ENCODE measurements at regions not wholly inside any gene's neighbourhood (a gene's known extent, or its start where the extent isn't known, plus 50 kb on each side); places are given as distances from the start of the nearest gene placed in this dataset.

GRCh38 chr7:133183042-133183794 lies 69.7 kb upstream of the EXOC4 start:
- H3K27me3 Mint-ChIP-seq = peaks cover 5 to 14% of the 10 kb centered on the region in 2 donors
- H3K9me3 ChIP-seq (ENCODE audit: low read length) = no peaks in the 10 kb centered on the region
- H3K4me3 Mint-ChIP-seq = no peak overlapping the region
- H3K27ac ChIP-seq (ENCODE audit: low read depth, low read length) = no peak overlapping the region
- H3K4me3 ChIP-seq (ENCODE audit: low read length) = no peak overlapping the region
- ChIA-PET POLR2A (no interaction called here), CTCF (no interaction called here)
- H3K27ac Mint-ChIP-seq = no peak overlapping the region
- H3K4me1 Mint-ChIP-seq = no peaks in the 10 kb centered on the region
- H3K27me3 ChIP-seq (ENCODE audit: insufficient read depth, low read length, poor library complexity, severe bottlenecking) = peaks cover 6% of the 10 kb centered on the region
- H3K36me3 Mint-ChIP-seq = no peaks in the 10 kb centered on the region
- DNase-seq = no peak
- H3K9me3 Mint-ChIP-seq = peaks cover 0 to 9% (median 3%) of the 10 kb centered on the region in 5 donors
- H3K36me3 ChIP-seq (ENCODE audit: insufficient read depth, low read length) = no peaks in the 10 kb centered on the region
- H3K4me1 ChIP-seq (ENCODE audit: insufficient read depth, low read length) = no peaks in the 10 kb centered on the region

GRCh38 chr7:133183969-133184368 lies 68.9 kb upstream of the EXOC4 start:
- Histone ChIP-seq H3K27ac (ENCODE audit: low read depth, low read length) (no peak overlapping the region), H3K36me3 (ENCODE audit: insufficient read depth, low read length) (no peaks in the 10 kb centered on the region), H3K4me3 (ENCODE audit: low read length) (no peak overlapping the region), H3K27me3 (ENCODE audit: insufficient read depth, low read length, poor library complexity, severe bottlenecking) (peaks cover 6% of the 10 kb centered on the region), H3K4me1 (ENCODE audit: insufficient read depth, low read length) (no peaks in the 10 kb centered on the region), H3K9me3 (ENCODE audit: low read length) (no peaks in the 10 kb centered on the region)
- peaks cover 0 to 2% (median 0%) of the 10 kb centered on the region in 5 donors for H3K9me3 Mint-ChIP-seq
- ChIA-PET CTCF (no interaction called here), POLR2A (no interaction called here)
- H3K27me3 Mint-ChIP-seq = peaks cover 0 to 6% of the 10 kb centered on the region in 2 donors
- no peak overlapping the region for H3K27ac Mint-ChIP-seq
- no peaks in the 10 kb centered on the region for H3K4me1 Mint-ChIP-seq
- DNase-seq = no peak
- no peaks in the 10 kb centered on the region for H3K36me3 Mint-ChIP-seq
- H3K4me3 Mint-ChIP-seq = no peak overlapping the region

GRCh38 chr7:133185512-133185911 lies 67.4 kb upstream of the EXOC4 start:
- Histone ChIP-seq H3K9me3 (ENCODE audit: low read length) (no peaks in the 10 kb centered on the region), H3K27me3 (ENCODE audit: insufficient read depth, low read length, poor library complexity, severe bottlenecking) (peaks cover 6% of the 10 kb centered on the region), H3K36me3 (ENCODE audit: insufficient read depth, low read length) (no peaks in the 10 kb centered on the region), H3K4me3 (ENCODE audit: low read length) (no peak overlapping the region), H3K27ac (ENCODE audit: low read depth, low read length) (no peak overlapping the region), H3K4me1 (ENCODE audit: insufficient read depth, low read length) (no peaks in the 10 kb centered on the region)
- Mint-ChIP-seq H3K4me1 (no peaks in the 10 kb centered on the region), H3K27ac (no peak overlapping the region), H3K4me3 (no peak overlapping the region), H3K36me3 (no peaks in the 10 kb centered on the region), H3K9me3 (no peaks in the 10 kb centered on the region), H3K27me3 (peaks cover 0 to 4% of the 10 kb centered on the region in 2 donors)
- CTCF ChIA-PET = no interaction called here
- POLR2A ChIA-PET = no interaction called here
- no peak for DNase-seq

- no peaks in the 10 kb centered on the region for H3K9me3 ChIP-seq (ENCODE audit: low read length)
- Mint-ChIP-seq H3K27me3 (peaks cover 0 to 4% of the 10 kb centered on the region in 2 donors), H3K4me3 (no peak overlapping the region)
Observed at GRCh38 chr7:133186060-133186459, 66.8 kb upstream of the EXOC4 start.

GRCh38 chr7:133190172-133190528 lies 62.7 kb upstream of the EXOC4 start:
- Mint-ChIP-seq H3K4me3 (no peak overlapping the region), H3K4me1 (no peaks in the 10 kb centered on the region), H3K9me3 (no peaks in the 10 kb centered on the region), H3K27ac (no peak overlapping the region), H3K36me3 (no peaks in the 10 kb centered on the region), H3K27me3 (peaks cover 2 to 16% of the 10 kb centered on the region in 2 donors)
- H3K36me3 ChIP-seq (ENCODE audit: insufficient read depth, low read length) = no peaks in the 10 kb centered on the region
- CTCF ChIA-PET = no interaction called here
- POLR2A ChIA-PET = no interaction called here
- no peaks in the 10 kb centered on the region for H3K9me3 ChIP-seq (ENCODE audit: low read length)
- H3K27ac ChIP-seq (ENCODE audit: low read depth, low read length) = no peak overlapping the region
- H3K4me1 ChIP-seq (ENCODE audit: insufficient read depth, low read length) = no peaks in the 10 kb centered on the region
- H3K4me3 ChIP-seq (ENCODE audit: low read length) = no peak overlapping the region
- H3K27me3 ChIP-seq (ENCODE audit: insufficient read depth, low read length, poor library complexity, severe bottlenecking) = no peaks in the 10 kb centered on the region
- DNase-seq = no peak

More at GRCh38 chr7:133186060-133186459, 66.8 kb upstream of the EXOC4 start:
- Mint-ChIP-seq H3K27ac (no peak overlapping the region), H3K9me3 (no peaks in the 10 kb centered on the region), H3K4me1 (no peaks in the 10 kb centered on the region), H3K36me3 (no peaks in the 10 kb centered on the region)
- CTCF ChIA-PET = no interaction called here
- no peak overlapping the region for H3K4me3 ChIP-seq (ENCODE audit: low read length)
- peaks cover 6% of the 10 kb centered on the region for H3K27me3 ChIP-seq (ENCODE audit: insufficient read depth, low read length, poor library complexity, severe bottlenecking)
- no peaks in the 10 kb centered on the region for H3K4me1 ChIP-seq (ENCODE audit: insufficient read depth, low read length)
- H3K27ac ChIP-seq (ENCODE audit: low read depth, low read length) = no peak overlapping the region
- no peaks in the 10 kb centered on the region for H3K36me3 ChIP-seq (ENCODE audit: insufficient read depth, low read length)
- POLR2A ChIA-PET = no interaction called here
- DNase-seq = no peak

- ChIA-PET POLR2A (no interaction called here), CTCF (no interaction called here)
- no peak for DNase-seq
- Histone ChIP-seq H3K4me3 (ENCODE audit: low read length) (no peak overlapping the region), H3K27ac (ENCODE audit: low read depth, low read length) (no peak overlapping the region), H3K27me3 (ENCODE audit: insufficient read depth, low read length, poor library complexity, severe bottlenecking) (no peaks in the 10 kb centered on the region), H3K9me3 (ENCODE audit: low read length) (no peaks in the 10 kb centered on the region), H3K4me1 (ENCODE audit: insufficient read depth, low read length) (no peaks in the 10 kb centered on the region), H3K36me3 (ENCODE audit: insufficient read depth, low read length) (no peaks in the 10 kb centered on the region)
- Mint-ChIP-seq H3K4me1 (no peaks in the 10 kb centered on the region), H3K27ac (no peak overlapping the region), H3K27me3 (peaks cover 2 to 14% of the 10 kb centered on the region in 2 donors), H3K36me3 (no peaks in the 10 kb centered on the region), H3K4me3 (no peak overlapping the region), H3K9me3 (no peaks in the 10 kb centered on the region)
Observed at GRCh38 chr7:133190650-133191049, 62.2 kb upstream of the EXOC4 start.

GRCh38 chr7:133191787-133192186 lies 61.1 kb upstream of the EXOC4 start:
- Mint-ChIP-seq H3K9me3 (no peaks in the 10 kb centered on the region), H3K27ac (peak overlapping the region in 1 of 8 donors; percentile 23), H3K4me3 (no peak overlapping the region), H3K27me3 (peaks cover 2 to 14% of the 10 kb centered on the region in 2 donors), H3K36me3 (no peaks in the 10 kb centered on the region), H3K4me1 (no peaks in the 10 kb centered on the region)
- no peaks in the 10 kb centered on the region for H3K9me3 ChIP-seq (ENCODE audit: low read length)
- no peak overlapping the region for H3K4me3 ChIP-seq (ENCODE audit: low read length)
- DNase-seq = no peak
- ChIA-PET CTCF (no interaction called here), POLR2A (no interaction called here)
- H3K4me1 ChIP-seq (ENCODE audit: insufficient read depth, low read length) = no peaks in the 10 kb centered on the region
- no peaks in the 10 kb centered on the region for H3K27me3 ChIP-seq (ENCODE audit: insufficient read depth, low read length, poor library complexity, severe bottlenecking)
- no peak overlapping the region for H3K27ac ChIP-seq (ENCODE audit: low read depth, low read length)
- no peaks in the 10 kb centered on the region for H3K36me3 ChIP-seq (ENCODE audit: insufficient read depth, low read length)

GRCh38 chr7:133195868-133196267 lies 57.0 kb upstream of the EXOC4 start:
- H3K4me1 ChIP-seq (ENCODE audit: insufficient read depth, low read length) = no peaks in the 10 kb centered on the region
- Mint-ChIP-seq H3K9me3 (no peaks in the 10 kb centered on the region), H3K4me3 (no peak overlapping the region), H3K36me3 (no peaks in the 10 kb centered on the region), H3K27me3 (peaks cover 8 to 30% of the 10 kb centered on the region in 2 donors), H3K27ac (no peak overlapping the region), H3K4me1 (peaks cover 0 to 7% (median 2%) of the 10 kb centered on the region in 3 donors)
- CTCF ChIA-PET = interaction anchor here (0.6 kb wide), 1 partner anchor 1587 kb away, joined by 3 read pairs; no protein-coding TSS in a partner anchor
- H3K27ac ChIP-seq (ENCODE audit: low read depth, low read length) = no peak overlapping the region
- H3K4me3 ChIP-seq (ENCODE audit: low read length) = no peak overlapping the region
- POLR2A ChIA-PET = no interaction called here
- H3K27me3 ChIP-seq (ENCODE audit: insufficient read depth, low read length, poor library complexity, severe bottlenecking) = no peaks in the 10 kb centered on the region
- H3K9me3 ChIP-seq (ENCODE audit: low read length) = no peaks in the 10 kb centered on the region
- DNase-seq = no peak
- H3K36me3 ChIP-seq (ENCODE audit: insufficient read depth, low read length) = no peaks in the 10 kb centered on the region
